Endothelial cell of hepatic sinusoid (primary cell): ENCODE measurements at regions not wholly inside any gene's neighbourhood (a gene's known extent, or its start where the extent isn't known, plus 50 kb on each side); places are given as distances from the start of the nearest gene placed in this dataset.

ENCODE experiments used
- in situ Hi-C: cut with HindIII; loops from 2 replicates; pipeline ENCODE4 v1.10.0; 2017; ENCODE audit warnings: low sequenced_read_pairs

DNA sequence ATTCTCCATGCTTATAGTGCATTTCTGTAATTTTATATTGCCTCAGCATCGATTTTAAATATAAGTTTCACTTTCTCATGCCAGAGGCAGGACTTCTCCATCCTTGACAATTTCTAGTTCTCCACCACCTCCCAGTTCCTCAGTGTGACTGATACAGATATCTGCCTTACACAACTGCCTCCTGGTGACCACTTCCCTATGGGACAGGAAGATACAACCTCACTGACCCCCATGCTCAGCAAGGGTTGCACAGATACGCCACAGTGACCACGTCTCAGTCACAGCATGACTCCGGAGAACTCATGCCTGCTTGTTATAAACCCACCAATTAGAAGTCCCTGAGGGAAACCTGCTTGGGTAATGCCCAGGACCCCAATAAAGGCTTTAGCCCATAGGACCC is 284.0 kb upstream of the MC4R start:
- in situ Hi-C loops = no loop called here

DNA sequence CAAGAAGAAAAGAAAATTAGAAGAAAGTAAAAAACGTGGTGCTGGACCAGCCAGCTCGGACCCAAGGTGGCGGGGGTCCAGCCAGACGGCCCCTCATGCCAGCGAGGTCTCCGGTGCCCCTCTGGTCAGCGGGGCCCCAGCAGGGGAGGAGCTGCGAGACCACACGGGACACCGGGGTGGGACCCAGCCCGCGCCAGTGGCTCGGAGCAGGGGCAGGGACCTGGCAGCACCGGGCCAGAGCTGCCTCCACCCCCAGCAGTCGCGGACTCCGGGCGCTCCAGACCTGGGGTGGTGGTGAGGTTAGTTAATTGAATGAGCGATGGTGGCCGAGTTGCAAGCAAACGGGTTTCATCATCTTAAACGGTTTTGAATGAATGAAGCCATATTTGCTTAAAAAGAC is 289.9 kb upstream of the MC4R start:
- in situ Hi-C loops = no loop called here

DNA sequence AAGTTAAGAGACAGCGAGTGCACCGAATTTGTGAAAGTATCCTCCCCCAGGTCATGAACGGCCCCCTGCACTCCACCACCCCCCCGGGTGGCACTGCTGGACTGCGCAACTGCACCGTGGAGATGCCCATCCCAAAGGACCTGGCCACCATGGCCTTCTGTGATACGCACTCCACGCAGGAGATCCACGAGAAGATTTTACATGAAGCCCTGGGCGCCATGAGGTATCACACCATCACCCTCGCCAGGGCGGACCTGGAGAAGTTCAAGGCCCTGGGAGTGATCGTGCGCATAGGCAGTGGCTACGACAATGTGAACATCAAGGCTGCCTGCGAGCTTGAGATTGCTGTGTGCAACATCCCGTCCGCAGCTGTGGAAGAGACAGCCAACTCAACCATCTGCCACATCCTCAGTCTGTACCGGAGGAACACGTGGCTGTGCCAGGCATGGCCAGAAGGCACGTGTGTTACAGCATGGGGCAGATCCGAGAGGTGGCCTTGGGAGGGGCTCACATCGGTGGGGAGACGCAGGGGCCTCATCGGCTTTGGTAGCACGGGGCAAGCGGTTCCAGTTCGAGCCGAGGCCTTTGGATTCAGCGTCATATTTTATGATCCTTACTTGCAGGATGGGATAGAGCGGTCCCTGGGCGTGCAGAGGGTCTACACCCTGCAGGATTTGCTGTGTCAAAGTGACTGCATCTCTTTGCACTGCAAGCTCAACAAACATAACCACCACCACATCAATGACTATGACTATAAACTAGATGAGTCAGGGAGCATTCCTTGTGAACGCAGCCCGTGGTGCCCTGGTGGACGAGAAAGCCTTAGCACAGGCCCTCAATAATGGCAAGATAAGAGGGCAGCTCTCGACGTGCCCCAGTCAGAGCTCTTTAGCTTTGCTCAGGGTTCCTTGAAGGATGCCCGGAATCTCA is 290.8 kb upstream of the MC4R start:
- in situ Hi-C loops = no loop called here

DNA sequence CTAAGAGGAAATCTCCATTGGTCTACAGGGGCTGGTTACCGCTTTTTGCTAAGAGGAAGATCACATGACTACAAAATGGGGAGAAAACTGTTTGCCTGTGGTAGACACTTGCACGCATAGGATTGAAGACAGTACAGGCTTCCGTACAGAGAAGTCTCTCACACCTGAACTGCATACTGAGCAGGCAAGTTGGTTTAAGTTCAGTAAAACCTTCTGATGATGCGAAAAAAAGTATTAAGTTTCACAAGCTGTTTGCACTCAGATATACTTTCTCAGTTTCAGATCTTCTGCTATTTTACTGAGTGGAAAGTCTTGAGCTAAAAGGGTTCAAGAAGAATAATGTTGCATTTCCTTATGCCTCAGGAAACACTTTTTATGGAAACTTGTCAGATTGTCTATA is 292.2 kb upstream of the MC4R start:
- in situ Hi-C loops = no loop called here

DNA sequence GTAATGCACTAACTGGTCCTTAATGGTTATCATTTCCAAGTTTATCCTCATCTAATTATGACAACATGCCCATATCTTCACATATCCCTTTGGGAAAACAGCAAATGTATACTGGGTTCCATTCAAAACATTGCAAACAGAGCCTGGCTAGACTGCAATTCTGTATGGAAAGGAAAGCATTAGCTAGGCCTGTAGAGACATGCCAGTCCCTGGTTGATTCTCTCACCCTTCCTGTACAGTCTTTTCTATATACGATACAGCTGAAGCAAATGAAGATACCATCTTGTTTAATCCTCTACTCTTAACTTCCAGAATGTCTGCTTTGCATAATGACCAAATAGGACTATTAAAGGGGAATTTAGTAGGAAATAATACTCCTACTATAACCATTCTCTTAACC is 294.4 kb upstream of the MC4R start:
- in situ Hi-C loops = no loop called here

DNA sequence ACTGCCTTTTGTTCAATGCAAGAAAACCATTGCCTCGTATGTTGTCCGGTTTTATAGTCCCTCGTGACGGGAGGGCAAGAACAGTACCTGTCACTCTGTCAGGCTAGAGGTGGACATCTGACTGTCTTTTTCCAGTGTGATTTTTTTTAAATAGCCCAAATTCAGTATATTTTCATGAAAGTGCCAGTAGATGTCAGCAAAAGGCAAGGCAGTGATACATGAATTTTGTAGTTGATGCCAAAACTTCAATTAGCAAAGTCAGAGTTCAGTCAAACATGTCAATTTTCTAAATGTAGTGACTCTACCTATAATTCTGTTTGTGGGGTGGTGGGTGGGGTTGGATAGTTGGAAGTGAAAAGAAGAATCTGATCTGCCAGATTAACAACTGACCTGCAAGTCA is 296.0 kb upstream of the MC4R start:
- in situ Hi-C loops = no loop called here

DNA sequence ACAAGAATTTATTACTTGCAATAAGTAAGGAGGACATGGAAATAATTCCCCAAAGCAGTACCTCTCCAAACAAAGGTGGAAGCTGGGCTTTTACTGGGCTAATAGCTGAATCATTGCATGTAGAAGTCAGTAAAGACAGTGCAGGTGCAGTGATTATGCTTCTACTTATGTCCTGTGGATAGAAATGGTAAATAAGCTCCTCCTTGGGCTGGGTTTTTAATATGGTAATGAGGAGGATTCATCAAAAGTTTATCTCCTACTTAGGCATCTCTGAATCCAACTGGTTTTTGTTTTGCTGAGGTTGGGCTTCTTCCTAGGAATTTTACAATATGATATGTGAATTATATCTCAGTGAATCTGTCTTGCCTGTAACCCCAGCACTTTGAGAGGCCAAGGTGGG is 297.4 kb upstream of the MC4R start:
- in situ Hi-C loops = no loop called here

DNA sequence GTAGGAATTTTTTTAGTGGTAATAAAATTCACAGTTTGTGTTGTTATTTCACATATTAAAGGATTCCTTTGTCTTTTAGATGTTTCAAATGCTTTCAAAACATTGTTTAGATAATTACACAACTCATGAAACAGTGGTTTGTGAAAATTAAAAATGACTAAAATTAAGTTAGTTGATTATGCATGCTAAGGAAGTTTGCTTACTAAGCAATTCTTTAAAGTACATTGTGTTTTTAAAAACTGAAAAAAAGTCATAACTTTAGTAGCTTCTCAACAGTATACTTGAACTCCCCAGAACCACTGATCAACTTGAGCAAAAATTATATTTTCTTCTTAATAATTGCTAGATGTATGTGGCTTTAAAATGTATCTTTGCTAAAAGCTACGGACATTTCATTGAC is 298.4 kb upstream of the MC4R start:
- in situ Hi-C loops = no loop called here

DNA sequence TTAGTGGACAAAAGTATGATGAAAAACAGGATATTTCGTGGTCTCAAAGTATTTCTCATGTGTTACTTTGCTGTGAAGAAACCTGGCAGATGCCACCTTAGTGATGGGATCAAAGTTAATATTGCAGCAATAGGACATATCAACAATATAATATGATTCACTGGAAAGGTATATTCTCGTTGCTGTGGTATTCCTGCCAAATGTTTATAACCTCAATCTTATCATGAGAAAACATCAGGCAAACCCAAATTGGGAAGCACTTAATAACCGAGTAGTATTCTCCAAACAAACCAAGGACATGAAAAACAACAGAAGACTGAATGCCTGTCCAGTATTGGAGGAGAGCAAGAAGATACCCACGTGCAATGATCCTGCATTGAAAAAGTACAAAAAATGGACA is 302.6 kb upstream of the MC4R start:
- in situ Hi-C loops = no loop called here

DNA sequence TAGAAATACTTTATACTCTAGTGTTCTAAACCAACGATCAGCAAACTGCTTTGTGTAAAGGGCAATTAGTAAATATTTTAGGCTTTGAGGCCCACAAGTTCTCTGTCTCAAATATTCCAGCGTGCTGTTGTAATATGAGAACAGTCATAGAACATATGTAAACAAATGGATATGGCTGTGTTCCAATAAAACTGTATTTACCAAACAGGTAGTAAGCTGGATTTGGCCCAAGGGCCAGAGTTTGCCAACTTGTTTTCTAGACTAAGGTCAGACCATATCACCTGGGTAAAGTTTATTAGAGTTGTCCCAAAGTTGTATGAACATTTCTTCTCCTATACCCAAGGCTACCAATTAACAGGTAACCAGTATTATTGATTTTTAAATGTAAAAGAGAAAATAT is 303.2 kb upstream of the MC4R start:
- in situ Hi-C loops = no loop called here

DNA sequence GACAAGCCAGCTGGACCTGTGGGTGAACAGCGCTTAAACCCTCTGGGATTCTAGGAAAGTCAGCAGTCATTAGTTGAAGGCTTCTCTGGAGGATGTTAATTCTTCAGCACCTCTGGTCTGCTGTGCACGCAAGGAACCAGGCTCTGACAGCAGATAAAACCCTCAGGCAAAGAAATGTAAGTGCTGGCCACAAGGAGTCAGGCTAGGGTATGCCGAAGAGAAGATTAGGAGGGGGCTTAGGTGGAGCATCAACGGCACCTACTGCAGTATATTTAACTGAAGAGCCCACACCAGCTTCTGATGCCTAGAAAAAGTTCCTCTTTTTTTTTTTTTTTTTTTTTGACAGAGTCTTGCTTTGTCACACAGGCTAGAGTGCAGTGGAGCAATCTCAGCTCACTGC is 304.2 kb upstream of the MC4R start:
- in situ Hi-C loops = no loop called here

DNA sequence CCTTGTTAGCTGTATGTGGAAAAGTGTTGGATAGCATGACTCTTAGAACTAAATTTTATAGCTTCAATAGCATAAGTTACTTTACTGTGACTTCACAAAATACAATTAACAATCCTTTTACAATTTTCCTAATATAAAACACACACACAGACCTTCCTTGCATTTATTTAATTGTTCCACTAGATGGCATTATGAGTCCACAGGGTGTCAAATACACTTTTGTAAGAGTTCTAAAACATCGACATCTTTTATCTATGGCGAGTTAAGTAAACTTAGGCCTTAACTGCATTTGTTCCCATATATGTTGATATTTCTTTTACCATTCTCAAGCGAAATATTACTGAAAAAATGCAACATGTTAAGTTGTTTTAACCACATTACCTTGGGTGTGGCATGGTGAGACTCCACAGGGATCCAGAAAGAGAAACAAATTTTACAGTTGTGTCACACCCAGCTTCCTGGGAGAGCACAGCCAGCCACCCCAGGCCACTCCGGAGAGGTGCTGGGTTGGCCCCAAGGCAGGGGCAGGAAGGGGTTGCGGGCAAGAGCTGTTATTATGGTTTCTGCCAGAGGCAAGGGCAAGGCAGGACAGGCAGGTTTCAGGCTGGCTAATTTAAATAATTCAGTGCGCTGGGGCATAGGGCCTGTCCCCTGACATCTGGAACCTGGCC is 312.4 kb upstream of the MC4R start:
- in situ Hi-C loops = no loop called here

DNA sequence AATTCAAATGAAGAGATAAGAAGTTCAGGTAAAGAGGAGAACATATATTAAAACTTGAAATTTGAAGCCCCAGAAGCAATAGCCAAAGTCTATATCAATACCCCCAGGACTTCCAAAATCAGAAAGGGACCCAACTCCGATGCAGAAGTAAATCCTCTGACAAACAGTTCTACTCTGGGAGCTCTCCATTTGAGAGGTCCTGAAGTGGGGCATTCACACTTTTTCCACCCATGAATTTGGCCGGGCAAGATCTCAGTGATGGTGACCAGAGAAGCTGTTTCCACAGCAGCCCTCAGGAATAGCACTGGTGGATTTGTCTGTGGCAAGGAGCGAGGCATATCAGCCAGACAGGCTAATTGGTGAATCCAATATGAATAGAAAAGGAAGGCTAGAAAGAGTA is 313.6 kb upstream of the MC4R start:
- in situ Hi-C loops = no loop called here

DNA sequence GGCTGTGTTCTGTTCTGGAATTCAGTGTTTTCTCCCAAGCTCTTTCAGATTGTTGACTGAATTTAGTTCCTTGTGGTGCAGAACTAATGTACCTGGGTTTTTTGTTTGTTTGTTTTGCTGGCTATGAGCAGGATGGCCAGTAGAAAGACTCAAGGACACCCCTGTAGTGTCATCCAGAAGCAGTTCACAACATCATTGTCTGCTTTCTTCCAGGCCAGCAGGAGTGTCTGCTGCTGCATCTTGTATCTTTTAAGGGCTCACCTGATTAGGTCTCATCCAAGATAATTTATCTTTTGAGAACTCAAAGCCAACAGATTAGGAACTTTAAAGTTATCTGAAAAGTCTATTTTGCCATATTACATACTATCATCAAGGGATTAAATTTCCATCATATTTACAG is 318.5 kb upstream of the MC4R start:
- in situ Hi-C loops = no loop called here

DNA sequence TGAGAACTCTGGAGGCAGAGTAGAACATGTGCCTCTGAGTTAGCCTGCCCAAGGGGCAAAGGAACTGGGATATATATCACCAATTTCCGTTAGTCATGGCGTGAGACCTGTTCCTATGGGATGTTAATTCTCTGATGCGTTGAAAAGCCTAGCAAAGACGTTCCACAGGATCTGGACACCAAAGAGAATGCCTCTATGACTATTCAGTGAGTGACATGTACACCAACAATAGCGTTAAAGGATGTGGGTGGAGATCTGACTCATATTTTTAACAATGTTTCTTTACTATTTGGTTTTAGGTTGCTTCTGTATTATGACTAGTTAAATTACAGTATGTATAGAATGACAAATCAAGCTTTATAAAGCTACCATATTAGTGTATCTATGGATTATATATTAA is 320.9 kb upstream of the MC4R start:
- in situ Hi-C loops = no loop called here

DNA sequence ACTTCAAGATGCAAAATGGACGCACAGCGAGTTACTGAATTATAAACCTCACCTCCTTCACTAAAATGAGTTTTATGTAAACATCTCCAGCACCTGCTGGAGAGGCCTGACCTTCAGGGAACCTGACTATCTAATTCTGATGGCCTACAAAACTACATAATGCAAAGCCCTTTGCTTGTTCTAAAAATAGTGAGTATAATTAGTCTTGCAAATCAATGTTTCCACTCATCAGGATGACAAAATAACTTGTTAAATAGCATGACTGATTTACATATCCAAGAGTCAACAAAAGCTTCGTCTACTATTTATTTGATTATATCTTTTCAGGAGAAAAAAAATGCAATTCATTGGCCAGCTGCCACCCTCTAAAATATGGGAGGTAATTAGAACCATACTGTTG is 326.3 kb upstream of the MC4R start:
- in situ Hi-C loops = no loop called here

DNA sequence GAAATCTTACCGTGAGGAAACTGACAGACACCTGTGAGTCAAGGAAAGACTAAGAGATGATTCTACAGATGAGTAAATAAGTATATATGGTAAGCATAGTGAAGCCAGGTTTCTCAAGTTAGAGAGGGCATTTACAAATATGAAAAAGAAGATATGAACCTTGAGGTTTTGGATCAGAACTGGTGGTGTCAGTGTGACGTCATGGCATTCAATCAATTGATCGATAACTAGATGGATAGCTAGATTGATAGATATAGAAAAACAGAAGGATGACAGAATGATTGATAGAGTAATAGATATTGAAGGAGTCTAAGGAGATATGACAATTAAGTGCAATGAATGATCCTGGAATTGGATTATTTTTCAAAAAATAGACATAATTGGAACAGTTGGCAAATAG is 350.2 kb upstream of the MC4R start:
- in situ Hi-C loops = no loop called here

DNA sequence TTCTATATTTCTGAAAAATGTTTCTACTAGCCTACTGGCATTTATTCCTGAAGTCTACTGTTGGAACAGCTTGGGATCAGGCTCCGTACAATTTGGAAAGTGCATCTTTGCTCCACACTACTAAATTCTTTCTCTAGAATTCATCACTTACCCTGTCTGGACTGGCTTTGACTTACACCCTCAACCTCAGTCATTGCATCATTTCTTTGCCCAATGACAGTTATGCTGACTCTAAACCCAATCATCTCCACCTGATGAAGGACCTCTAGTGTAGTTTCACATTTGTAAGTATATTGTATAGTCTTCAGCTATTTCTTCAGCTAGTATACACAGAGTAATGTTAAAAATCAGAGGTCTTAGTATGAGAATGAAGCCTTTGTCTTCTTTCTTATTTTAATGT is 359.6 kb upstream of the MC4R start:
- in situ Hi-C loops = no loop called here

DNA sequence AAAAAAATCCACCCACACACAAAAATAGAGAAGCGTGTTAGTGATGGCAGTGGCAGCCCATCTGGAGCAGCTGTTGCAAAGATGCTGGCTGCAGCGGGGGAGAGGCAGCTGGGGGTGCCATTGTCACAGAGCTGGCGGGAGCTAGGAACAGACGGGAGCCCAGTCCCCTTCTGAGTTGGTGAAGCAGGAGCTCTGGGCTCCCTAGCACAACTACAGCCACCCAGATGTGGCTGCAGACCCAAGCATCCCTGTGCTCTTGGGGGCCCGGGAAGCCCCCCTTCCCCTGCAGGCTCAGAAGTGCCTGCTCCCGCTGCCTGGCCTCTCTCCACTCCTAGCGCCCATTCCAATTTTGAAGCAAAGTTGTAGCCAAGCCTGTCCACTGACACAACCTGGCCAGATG is 366.6 kb upstream of the MC4R start:
- in situ Hi-C loops = no loop called here

DNA sequence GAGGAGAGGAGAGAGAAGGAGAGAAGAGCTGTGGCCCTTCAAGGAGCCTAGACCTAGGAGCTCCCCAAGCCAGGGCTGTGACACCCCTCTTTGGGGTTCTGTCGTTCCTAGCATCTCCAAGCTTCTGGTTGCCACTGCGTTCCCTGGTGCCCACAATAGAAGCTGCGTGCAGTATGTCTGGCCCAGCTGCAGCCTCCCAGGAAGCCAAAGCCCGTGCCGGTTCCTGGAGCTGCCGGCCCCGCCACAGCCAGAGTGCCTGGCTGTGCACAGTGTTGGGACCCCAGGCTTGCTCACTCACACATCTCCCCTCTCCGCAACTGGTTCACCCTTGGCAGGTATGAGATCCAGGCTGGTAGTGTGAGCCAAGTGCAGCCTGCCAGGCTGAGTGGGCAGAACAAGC is 367.7 kb upstream of the MC4R start:
- in situ Hi-C loops = no loop called here

DNA sequence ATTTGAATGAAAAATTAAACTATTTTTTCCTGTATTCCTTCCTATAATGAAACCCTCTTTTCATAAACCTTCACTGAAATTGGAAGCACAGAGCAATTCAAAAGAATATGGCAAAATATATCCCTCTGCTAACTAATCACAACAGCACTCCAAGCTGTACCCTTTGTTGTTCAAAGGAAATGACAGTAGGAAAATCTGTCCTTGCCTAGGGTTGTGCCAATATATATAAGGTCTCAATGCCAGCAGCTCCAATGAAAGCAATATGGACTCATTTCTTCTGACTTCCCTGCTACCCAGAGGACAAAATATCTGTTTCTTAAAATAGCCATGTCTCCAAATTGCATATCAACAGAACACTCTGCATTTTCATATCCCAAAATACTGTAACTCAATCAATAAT is 373.9 kb upstream of the MC4R start:
- in situ Hi-C loops = no loop called here

DNA sequence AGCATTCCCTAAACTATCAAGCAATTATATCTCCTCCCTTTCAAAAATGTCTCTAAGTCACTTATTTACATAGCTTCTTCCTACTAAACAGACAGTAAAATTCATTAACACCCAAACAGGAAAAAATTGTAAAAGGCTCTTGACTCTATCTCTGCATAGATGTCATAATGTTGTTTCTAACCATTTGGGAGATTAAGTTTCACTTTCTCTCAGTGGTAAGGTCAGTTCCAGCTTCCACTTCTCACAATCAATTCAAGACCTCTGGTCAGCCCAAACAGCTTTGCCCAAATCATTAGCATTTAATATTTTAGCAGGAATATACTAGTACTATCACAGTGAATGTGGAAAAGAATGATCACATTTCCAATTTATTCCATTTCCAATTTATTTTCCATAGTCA is 374.3 kb upstream of the MC4R start:
- in situ Hi-C loops = no loop called here

DNA sequence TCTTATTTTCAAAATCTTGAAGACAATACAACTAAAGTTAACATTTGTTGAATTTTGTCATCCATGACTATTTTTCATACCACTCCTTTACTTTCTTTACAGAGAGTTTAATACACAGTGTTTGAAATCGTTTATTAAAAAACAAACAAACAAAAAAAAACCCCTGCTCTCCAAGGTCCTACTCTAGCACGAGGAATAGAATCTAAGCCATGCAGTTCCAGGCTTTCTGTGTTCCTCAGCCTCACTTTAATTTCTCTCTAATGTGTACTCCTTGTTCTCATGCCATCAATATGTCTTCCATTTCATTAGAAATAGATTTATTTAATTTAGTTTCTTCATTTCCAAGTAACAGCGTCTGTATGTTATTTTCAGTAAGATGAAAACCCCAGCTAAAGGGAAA is 381.2 kb upstream of the MC4R start:
- in situ Hi-C loops = no loop called here
